HepG2 (cell line): ENCODE measurements at regions not wholly inside any gene's neighbourhood (a gene's known extent, or its start where the extent isn't known, plus 50 kb on each side); places are given as distances from the start of the nearest gene placed in this dataset.

ENCODE experiments used
- ATAC-seq: fragments of 200-7000 bp; cut with Tn5 transposase; 3 replicates; pipeline ENCODE4 v1.9.1; 2020; ENCODE audit warnings: mild to moderate bottlenecking, moderate library complexity
- BruUV-seq: library from RNA; stranded (reverse); fragments of 400-500 nt; replicated peaks from 2 replicates; lab custom pipeline; 2021; lab: Mats Ljungman, UMichigan
- CTCF ChIA-PET: fragments of 300-600 bp; formaldehyde crosslinking; extraction: SDS; loops from one replicate; lab custom pipeline; 2021; ENCODE audit warnings: low total read pairs, inconsistent platforms, low intra/inter-chr PET ratio; lab: Yijun Ruan, JAX
- POLR2A ChIA-PET: fragments of 350-600 bp; sonication (Branson Sonifier 250); formaldehyde crosslinking; loops from one replicate; lab custom pipeline; 2020; ENCODE audit warnings: antibody characterized with exemption, inconsistent platforms; lab: Yijun Ruan, JAX
- DNase-seq: peaks from one replicate; pipeline ENCODE4 v3.0.0-alpha.2; 2015; ENCODE audit warnings: low spot score
- FAIRE-seq: peaks from 3 replicates; lab custom pipeline; 2011; peaks lifted over from hg19 to GRCh38; lab: Jason Lieb, UNC
- H2AFZ ChIP-seq: one replicate; pipeline ENCODE4 v1.6.1; 2011; ENCODE audit warnings: low read length, inconsistent platforms
- H3K27ac ChIP-seq: fragments of 300-600 bp; 3 replicates; pipeline ENCODE4 v1.8.0; 2011; ENCODE audit warnings: mixed run types, mild to moderate bottlenecking, mixed read lengths, low read length, inconsistent platforms; ENCODE audit not compliant: insufficient read depth; ENCODE audit errors: extremely low read length
- H3K27me3 ChIP-seq, 2 experiments: fragments of 200-600 bp in 1 of 2; 2 replicates in 1 of 2; 3 replicates in 1 of 2; pipeline versions ENCODE4 v1.6.0 to v1.8.0; 2011; ENCODE audit warnings: low read length in 2 of 2, mild to moderate bottlenecking in 2 of 2, moderate library complexity in 2 of 2, inconsistent platforms in 1 of 2; ENCODE audit not compliant: insufficient read depth in 2 of 2, control insufficient read depth in 1 of 2
- H3K36me3 ChIP-seq, 2 experiments: fragments of 200-600 bp in 1 of 2; replicated peaks in 1 of 2; 2 replicates in 1 of 2; 3 replicates in 1 of 2; pipeline versions ENCODE4 v1.5.1 to v1.8.0; 2011; ENCODE audit warnings: low read length in 2 of 2, inconsistent platforms in 1 of 2; ENCODE audit not compliant: insufficient read depth in 2 of 2, control insufficient read depth in 1 of 2
- H3K4me1 ChIP-seq: 2 replicates; pipeline ENCODE4 v1.5.1; 2012; ENCODE audit warnings: low read length, inconsistent platforms; ENCODE audit not compliant: insufficient read depth
- H3K4me2 ChIP-seq: 2 replicates; pipeline ENCODE4 v1.6.0; 2011; ENCODE audit warnings: low read depth, low read length, inconsistent platforms
- H3K4me3 ChIP-seq, 3 experiments: fragments of 200-600 bp in 1 of 3; sonication (generic), shearing (Covaris generic) in 1 of 3; replicated peaks in 1 of 3; 2 replicates each; pipeline ENCODE4 v1.5.1; 2011 to 2016; ENCODE audit warnings: low read length in 3 of 3, inconsistent platforms in 2 of 3, low read depth in 2 of 3, mild to moderate bottlenecking in 2 of 3, control low read depth in 1 of 3, mixed read lengths in 1 of 3; ENCODE audit not compliant: insufficient read depth in 1 of 3
- H3K79me2 ChIP-seq: one replicate; pipeline ENCODE4 v1.6.1; 2011; ENCODE audit warnings: low read length, inconsistent platforms; ENCODE audit not compliant: insufficient read depth
- H3K9ac ChIP-seq: 2 replicates; pipeline ENCODE4 v1.6.0; 2011; ENCODE audit warnings: mild to moderate bottlenecking, low read depth, low read length, inconsistent platforms; ENCODE audit not compliant: insufficient read depth
- H3K9me3 ChIP-seq: 2 replicates; pipeline ENCODE4 v1.5.1; 2012; ENCODE audit warnings: mild to moderate bottlenecking, low read length
- H4K20me1 ChIP-seq: 2 replicates; pipeline ENCODE4 v1.6.0; 2011; ENCODE audit warnings: inconsistent platforms, mild to moderate bottlenecking, low read length, moderate library complexity; ENCODE audit not compliant: insufficient read depth
- BHLHE40 ChIP-seq: IDR thresholded peaks from 2 replicates; pipeline ENCODE4 v1.6.1; 2011; ENCODE audit warnings: low read length, improper control_type of control experiment
- CAMTA2 ChIP-seq: sonication (generic); formaldehyde crosslinking; IDR thresholded peaks from 2 replicates; pipeline ENCODE4 v1.4.0; 2020; ENCODE audit warnings: mild to moderate bottlenecking, missing genetic modification reagents, borderline replicate concordance
- HMG20A ChIP-seq: IDR thresholded peaks from 2 replicates; pipeline ENCODE4 v1.6.1; 2016; ENCODE audit warnings: borderline replicate concordance
- HOXD1 ChIP-seq: sonication (generic); formaldehyde crosslinking; IDR thresholded peaks from 2 replicates; pipeline ENCODE4 v1.5.0; 2020; ENCODE audit warnings: missing genetic modification reagents
- KMT2B ChIP-seq: IDR thresholded peaks from 2 replicates; pipeline ENCODE4 v1.6.1; 2016; ENCODE audit warnings: missing genetic modification reagents, missing compliant biosample characterization
- NR1H2 ChIP-seq: sonication (generic); formaldehyde crosslinking; IDR thresholded peaks from 2 replicates; pipeline ENCODE4 v1.8.1; 2022; ENCODE audit warnings: low read depth, missing genetic modification reagents, borderline replicate concordance
- PAX8 ChIP-seq: sonication (generic); formaldehyde crosslinking; IDR thresholded peaks from 2 replicates; pipeline ENCODE4 v1.8.0; 2022; ENCODE audit warnings: mild to moderate bottlenecking, missing genetic modification reagents, borderline replicate concordance
- POLR2AphosphoS5 ChIP-seq: IDR thresholded peaks from 2 replicates; pipeline ENCODE4 v1.6.1; 2012; ENCODE audit warnings: low read depth, low read length
- RAD21 ChIP-seq: fragments of 450-650 bp; formaldehyde crosslinking; IDR thresholded peaks from 2 replicates; pipeline ENCODE4 v1.5.0; 2020; ENCODE audit warnings: mild to moderate bottlenecking
- SCMH1 ChIP-seq: sonication (generic); formaldehyde crosslinking; IDR thresholded peaks from 2 replicates; pipeline ENCODE4 v1.9.0; 2021; ENCODE audit warnings: missing genetic modification reagents, mild to moderate bottlenecking, borderline replicate concordance
- SPEN ChIP-seq: sonication (generic); formaldehyde crosslinking; IDR thresholded peaks from 2 replicates; pipeline ENCODE4 v1.5.1; 2020; ENCODE audit warnings: low read depth, mild to moderate bottlenecking, missing genetic modification reagents
- ZFP62 ChIP-seq: sonication (generic); formaldehyde crosslinking; IDR thresholded peaks from 2 replicates; pipeline ENCODE4 v1.4.0; 2020; ENCODE audit warnings: missing genetic modification reagents
- ZNF589 ChIP-seq: sonication (generic); formaldehyde crosslinking; conservative IDR thresholded peaks from 2 replicates; pipeline ENCODE4 v1.8.0; 2022; ENCODE audit warnings: mild to moderate bottlenecking, moderate library complexity, missing genetic modification reagents
- ZNF703 ChIP-seq: sonication (generic); formaldehyde crosslinking; IDR thresholded peaks from 2 replicates; pipeline ENCODE4 v1.5.1; 2020; ENCODE audit warnings: missing genetic modification reagents, mild to moderate bottlenecking, moderate library complexity, borderline replicate concordance
- ZNF781 ChIP-seq: sonication (generic); formaldehyde crosslinking; IDR thresholded peaks from 2 replicates; pipeline ENCODE4 v1.5.1; 2020; ENCODE audit warnings: borderline replicate concordance, mild to moderate bottlenecking, missing genetic modification reagents; ENCODE audit errors: not compliant biosample characterization
- in situ Hi-C: cut with HindIII; loops from 2 replicates; pipeline ENCODE4 v1.10.0; 2017; ENCODE audit warnings: low pct_unique_long_range_greater_than_20kb; ENCODE audit not compliant: extremely low pct_ligation_motif_present
- intact Hi-C: fragments of 100-400 bp; cut with micrococcal nuclease; formaldehyde crosslinking; loops from one replicate; pipeline ENCODE4 v1.10.0; 2022; ENCODE audit not compliant: unreplicated experiment
- TF ChIP-seq, protein P1 (sequence below): sonication (generic); formaldehyde crosslinking; IDR thresholded peaks from 2 replicates; pipeline ENCODE4 v1.4.0; 2020; ENCODE audit warnings: mild to moderate bottlenecking, missing genetic modification reagents
- TF ChIP-seq, protein P2 (sequence below): sonication (generic); formaldehyde crosslinking; IDR thresholded peaks from 2 replicates; pipeline ENCODE4 v1.4.0; 2020; ENCODE audit warnings: missing genetic modification reagents
- TF ChIP-seq, protein P3 (sequence below): IDR thresholded peaks from 2 replicates; pipeline ENCODE4 v1.6.1; 2016; ENCODE audit warnings: control low read depth

DNA sequence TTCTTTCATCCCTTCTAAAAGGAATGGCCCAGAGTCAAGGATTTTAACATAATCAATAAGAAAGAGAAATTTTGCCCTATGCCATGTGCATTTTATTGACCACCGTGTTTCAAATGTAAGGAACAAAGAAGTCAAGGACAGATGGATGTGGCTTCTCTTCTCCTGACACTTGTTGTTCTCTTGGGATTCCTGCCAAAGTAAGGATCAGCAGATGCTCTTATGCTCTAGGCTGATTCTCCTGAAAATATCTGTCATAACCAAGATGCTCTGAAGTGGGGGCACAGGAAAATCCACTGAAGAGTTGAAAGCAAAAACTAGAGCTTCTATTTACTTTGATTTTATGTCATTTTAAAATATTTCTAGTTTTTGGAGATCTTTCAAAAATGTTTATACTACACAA lies 72.9 kb upstream of the SYT4 start (continued):
- TF ChIP-seq, protein P1, sequence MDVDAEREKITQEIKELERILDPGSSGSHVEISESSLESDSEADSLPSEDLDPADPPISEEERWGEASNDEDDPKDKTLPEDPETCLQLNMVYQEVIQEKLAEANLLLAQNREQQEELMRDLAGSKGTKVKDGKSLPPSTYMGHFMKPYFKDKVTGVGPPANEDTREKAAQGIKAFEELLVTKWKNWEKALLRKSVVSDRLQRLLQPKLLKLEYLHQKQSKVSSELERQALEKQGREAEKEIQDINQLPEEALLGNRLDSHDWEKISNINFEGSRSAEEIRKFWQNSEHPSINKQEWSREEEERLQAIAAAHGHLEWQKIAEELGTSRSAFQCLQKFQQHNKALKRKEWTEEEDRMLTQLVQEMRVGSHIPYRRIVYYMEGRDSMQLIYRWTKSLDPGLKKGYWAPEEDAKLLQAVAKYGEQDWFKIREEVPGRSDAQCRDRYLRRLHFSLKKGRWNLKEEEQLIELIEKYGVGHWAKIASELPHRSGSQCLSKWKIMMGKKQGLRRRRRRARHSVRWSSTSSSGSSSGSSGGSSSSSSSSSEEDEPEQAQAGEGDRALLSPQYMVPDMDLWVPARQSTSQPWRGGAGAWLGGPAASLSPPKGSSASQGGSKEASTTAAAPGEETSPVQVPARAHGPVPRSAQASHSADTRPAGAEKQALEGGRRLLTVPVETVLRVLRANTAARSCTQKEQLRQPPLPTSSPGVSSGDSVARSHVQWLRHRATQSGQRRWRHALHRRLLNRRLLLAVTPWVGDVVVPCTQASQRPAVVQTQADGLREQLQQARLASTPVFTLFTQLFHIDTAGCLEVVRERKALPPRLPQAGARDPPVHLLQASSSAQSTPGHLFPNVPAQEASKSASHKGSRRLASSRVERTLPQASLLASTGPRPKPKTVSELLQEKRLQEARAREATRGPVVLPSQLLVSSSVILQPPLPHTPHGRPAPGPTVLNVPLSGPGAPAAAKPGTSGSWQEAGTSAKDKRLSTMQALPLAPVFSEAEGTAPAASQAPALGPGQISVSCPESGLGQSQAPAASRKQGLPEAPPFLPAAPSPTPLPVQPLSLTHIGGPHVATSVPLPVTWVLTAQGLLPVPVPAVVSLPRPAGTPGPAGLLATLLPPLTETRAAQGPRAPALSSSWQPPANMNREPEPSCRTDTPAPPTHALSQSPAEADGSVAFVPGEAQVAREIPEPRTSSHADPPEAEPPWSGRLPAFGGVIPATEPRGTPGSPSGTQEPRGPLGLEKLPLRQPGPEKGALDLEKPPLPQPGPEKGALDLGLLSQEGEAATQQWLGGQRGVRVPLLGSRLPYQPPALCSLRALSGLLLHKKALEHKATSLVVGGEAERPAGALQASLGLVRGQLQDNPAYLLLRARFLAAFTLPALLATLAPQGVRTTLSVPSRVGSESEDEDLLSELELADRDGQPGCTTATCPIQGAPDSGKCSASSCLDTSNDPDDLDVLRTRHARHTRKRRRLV: no peak
- TF ChIP-seq BHLHE40: no peak

DNA sequence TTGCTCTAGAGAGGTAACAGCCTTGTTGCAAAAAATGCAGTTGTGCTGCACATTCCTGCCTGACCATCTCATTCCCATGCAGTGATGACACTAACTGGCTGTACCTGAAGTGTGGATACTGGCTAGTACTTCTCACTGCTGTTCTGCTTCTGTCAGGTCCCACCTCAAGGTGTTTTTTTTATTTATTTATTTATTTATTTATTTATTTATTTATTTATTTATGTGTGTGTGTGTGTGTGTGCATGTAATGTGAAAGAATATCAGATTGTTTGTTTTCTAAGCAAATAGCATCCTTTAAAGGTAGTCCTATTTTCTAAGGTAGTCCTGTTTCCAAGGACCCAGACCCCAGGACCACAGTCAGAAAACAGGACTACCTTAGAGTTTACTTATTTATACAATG lies 87.2 kb upstream of the SYT4 start:
- no peaks in the 10 kb centered on the region; a peak in 1 of 5 replicates for H3K27me3 ChIP-seq
- TF ChIP-seq, protein P2, sequence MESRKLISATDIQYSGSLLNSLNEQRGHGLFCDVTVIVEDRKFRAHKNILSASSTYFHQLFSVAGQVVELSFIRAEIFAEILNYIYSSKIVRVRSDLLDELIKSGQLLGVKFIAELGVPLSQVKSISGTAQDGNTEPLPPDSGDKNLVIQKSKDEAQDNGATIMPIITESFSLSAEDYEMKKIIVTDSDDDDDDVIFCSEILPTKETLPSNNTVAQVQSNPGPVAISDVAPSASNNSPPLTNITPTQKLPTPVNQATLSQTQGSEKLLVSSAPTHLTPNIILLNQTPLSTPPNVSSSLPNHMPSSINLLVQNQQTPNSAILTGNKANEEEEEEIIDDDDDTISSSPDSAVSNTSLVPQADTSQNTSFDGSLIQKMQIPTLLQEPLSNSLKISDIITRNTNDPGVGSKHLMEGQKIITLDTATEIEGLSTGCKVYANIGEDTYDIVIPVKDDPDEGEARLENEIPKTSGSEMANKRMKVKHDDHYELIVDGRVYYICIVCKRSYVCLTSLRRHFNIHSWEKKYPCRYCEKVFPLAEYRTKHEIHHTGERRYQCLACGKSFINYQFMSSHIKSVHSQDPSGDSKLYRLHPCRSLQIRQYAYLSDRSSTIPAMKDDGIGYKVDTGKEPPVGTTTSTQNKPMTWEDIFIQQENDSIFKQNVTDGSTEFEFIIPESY (CRISPR knock-in tag): no peak
- TF ChIP-seq HMG20A (CRISPR knock-in tag) (no peak), RAD21 (no peak), ZNF781 (CRISPR knock-in tag) (no peak), POLR2AphosphoS5 (no peak), ZNF703 (CRISPR knock-in tag) (no peak), NR1H2 (no peak), PAX8 (CRISPR knock-in tag) (no peak), ZNF589 (CRISPR knock-in tag) (no peak), SCMH1 (CRISPR knock-in tag) (no peak), HOXD1 (CRISPR knock-in tag) (no peak), SPEN (CRISPR knock-in tag) (no peak), KMT2B (CRISPR knock-in tag) (no peak), ZFP62 (no peak), CAMTA2 (no peak)
- TF ChIP-seq, protein P3, sequence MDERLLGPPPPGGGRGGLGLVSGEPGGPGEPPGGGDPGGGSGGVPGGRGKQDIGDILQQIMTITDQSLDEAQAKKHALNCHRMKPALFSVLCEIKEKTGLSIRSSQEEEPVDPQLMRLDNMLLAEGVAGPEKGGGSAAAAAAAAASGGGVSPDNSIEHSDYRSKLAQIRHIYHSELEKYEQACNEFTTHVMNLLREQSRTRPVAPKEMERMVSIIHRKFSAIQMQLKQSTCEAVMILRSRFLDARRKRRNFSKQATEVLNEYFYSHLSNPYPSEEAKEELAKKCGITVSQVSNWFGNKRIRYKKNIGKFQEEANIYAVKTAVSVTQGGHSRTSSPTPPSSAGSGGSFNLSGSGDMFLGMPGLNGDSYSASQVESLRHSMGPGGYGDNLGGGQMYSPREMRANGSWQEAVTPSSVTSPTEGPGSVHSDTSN: no peak
- TF ChIP-seq, all 625 proteins: peak for 0
- H3K4me2 ChIP-seq: no peak overlapping the region
- H3K27ac ChIP-seq: no peak overlapping the region
- FAIRE-seq (no peak), DNase-seq (no peak), ATAC-seq (no peak)
- BruUV-seq: no TSS peak
- ChIA-PET POLR2A (no interaction called here), CTCF (no interaction called here)
- no peak overlapping the region for H3K9ac ChIP-seq
- peaks cover 11% of the 10 kb centered on the region for H3K9me3 ChIP-seq
- in situ Hi-C loops (no loop called here), intact Hi-C loops (no loop called here)
- H2AFZ ChIP-seq: no peak overlapping the region
- no peaks in the 10 kb centered on the region for H4K20me1 ChIP-seq
- H3K4me3 ChIP-seq: no peak overlapping the region
- no peaks in the 10 kb centered on the region for H3K36me3 ChIP-seq
- no peaks in the 10 kb centered on the region for H3K4me1 ChIP-seq
- H3K79me2 ChIP-seq: no peaks in the 10 kb centered on the region
